CD1c-positive myeloid dendritic cell (primary cell): ENCODE measurements at regions not wholly inside any gene's neighbourhood (a gene's known extent, or its start where the extent isn't known, plus 50 kb on each side); places are given as distances from the start of the nearest gene placed in this dataset.

Experiments used
- DNase-seq: peaks from one replicate; pipeline ENCODE4 v3.0.0-alpha.2; 2016; ENCODE audit errors: extremely low spot score

DNA sequence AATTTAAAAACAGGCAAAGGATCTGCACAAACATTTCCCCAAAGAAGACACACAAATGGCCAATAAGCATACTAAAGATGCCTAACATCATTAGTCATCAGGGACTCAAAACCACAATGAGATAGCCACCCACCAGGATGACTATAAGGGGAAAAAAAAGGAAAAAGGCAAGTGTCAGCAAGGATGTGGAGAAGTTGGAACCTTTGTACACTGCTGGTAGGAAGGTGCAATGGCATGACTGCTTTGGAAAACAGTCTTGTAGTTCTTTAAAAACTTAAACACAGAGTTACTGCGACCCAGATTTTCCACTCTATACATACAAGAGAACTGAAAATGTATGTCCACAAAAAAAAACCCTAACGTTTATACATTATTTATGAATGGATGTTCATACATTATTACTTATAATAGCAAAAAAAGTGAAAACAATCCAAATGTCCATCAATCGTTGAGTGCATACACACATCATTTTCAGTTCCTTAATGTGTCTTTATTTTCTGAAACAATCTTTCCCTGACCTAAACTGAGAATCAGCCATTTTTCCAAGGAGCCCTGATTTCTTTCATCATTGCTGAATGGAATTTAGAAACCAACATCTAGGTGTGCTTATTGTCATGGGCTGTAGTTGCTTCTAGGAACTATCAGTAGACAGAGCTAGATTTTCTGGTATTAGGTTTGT is 64.7 kb upstream of the TLK1 start:
- DNase-seq = peak; percentile 55

DNA sequence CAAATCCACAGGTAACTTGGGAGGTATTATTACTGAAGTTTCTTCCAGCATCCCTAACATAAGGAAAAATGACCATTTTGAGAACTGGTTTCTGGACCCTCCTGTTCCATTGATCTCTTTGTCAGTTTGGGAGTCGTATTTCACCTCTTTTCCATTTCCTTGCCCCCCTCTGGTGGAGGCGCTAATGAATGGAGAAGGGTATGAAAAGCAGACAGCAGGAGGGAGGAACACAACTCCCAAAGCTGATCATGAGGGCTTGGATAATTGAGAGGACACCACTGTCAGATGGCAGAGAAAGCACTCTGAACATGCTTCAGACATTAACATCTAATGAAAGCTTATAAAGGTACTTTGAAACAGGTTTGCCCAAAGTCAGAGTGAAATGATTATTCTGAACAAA is 56.6 kb upstream of the TLK1 start:
- DNase-seq = no peak

DNA sequence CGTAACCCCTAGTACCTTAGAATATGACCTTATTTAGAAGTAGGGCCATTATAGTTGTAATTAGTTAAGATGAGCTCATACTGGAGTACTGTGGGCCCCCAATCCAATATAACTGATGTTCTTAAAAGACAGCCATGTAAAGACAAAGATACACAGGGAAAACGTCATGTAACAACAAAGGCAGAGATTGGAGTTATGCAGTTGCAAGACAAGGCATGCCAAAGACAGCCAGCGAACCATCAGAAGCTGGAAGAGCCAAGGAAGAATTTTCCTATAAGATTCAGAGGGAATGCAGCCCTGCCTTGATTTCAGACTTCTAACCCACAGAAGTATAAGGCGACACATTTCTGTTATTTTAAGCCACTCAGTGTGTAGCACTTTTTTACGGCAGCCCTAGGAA is 55.9 kb upstream of the TLK1 start:
- DNase-seq = no peak

DNA sequence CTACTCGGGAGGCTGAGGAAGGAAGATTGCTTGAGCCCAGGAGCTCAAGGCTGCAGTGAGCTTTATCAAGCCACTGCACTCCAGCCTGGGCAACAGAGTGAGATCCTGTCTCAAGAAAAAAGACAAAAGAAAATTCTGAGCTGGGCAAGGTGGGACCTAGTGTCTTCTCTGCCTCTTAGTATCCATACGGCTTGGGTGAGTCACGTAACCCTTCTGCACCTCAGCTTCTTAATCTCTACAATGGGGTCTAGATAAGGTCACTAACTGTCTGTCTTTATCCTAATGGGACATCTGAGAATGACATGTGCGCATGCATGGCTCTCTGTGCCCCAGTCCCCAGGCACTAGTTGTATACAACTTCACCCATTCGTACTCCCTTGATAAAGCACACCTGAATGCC is 53.4 kb upstream of the TLK1 start:
- DNase-seq = no peak

DNA sequence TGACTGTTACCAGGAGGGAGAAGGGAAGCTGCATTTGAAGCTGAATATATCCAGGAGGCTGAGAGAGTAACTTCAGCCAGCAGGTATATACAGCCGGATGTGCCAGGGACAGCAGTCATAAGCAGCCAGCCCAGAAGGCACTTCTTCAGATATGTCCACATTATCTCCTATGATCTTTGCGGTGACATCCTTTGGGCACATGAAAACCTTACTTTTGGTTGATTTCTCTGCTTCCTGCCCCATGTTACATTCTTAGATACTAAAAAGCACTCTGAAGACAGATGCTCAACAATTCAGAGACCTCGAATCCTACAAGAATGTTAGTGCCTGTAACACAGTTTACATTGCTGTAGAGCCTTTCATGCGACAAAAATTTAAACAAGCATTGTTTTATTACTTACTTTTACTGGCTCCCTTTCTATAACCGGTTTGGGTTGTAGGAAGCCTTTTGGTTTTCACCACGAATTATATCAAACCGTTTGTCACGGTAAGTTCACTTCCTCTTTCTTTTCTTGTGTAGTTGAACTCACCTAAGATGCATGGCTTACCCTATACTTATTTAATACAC is 50.3 kb upstream of the TLK1 start:
- peak; percentile 12 for DNase-seq
